HCT116 (cell line): ENCODE measurements at regions not wholly inside any gene's neighbourhood (a gene's known extent, or its start where the extent isn't known, plus 50 kb on each side); places are given as distances from the start of the nearest gene placed in this dataset.

Experiments used
- ATAC-seq: fragments of 200-7000 bp; cut with Tn5 transposase; 2 replicates; pipeline ENCODE4 v1.9.1; 2020; ENCODE audit warnings: mild to moderate bottlenecking, moderate library complexity
- BruUV-seq: library from RNA; stranded (reverse); fragments of 400-500 nt; replicated peaks from 2 replicates; lab custom pipeline; 2021; lab: Mats Ljungman, UMichigan
- CTCF ChIA-PET: fragments of 300-600 bp; sonication (Branson Sonifier 250); formaldehyde crosslinking; loops from one replicate; lab custom pipeline; 2021; ENCODE audit warnings: antibody characterized with exemption; lab: Charles Lee
- POLR2A ChIA-PET: fragments of 300-600, 350-600 bp; sonication (Branson Sonifier 250); formaldehyde crosslinking; loops from one replicate; lab custom pipeline; 2021; ENCODE audit warnings: antibody characterized with exemption; lab: Charles Lee
- RAD21 ChIA-PET, 2 experiments: fragments of 300-600 bp; sonication (Branson Sonifier 250); formaldehyde crosslinking; loops; one replicate each; lab custom pipeline; 2023; ENCODE audit warnings: low total read pairs in 2 of 2; ENCODE audit not compliant: uncharacterized antibody in 2 of 2, unreplicated experiment in 2 of 2, low non-redundant PET in 1 of 2; lab: Charles Lee
- DNase-seq: peaks from one replicate; pipeline ENCODE4 v3.0.0-alpha.2; 2010; ENCODE audit warnings: low read depth, low spot score
- H2AFZ ChIP-seq: fragments of 200-600 bp; shearing (Covaris generic), sonication (generic); 2 replicates; pipeline ENCODE4 v1.6.1; 2017; ENCODE audit warnings: low read depth, mixed run types, mixed read lengths, antibody characterized with exemption, low read length; ENCODE audit not compliant: poor library complexity, severe bottlenecking
- H3K27ac ChIP-seq: 2 replicates; pipeline ENCODE4 v1.5.1; 2012; ENCODE audit warnings: low read depth, low read length
- H3K27me3 ChIP-seq: fragments of 200-600 bp; sonication (generic); 2 replicates; pipeline ENCODE4 v1.6.1; 2016; ENCODE audit warnings: mixed run types, low read length, mixed read lengths; ENCODE audit not compliant: insufficient read depth
- H3K36me3 ChIP-seq, 2 experiments: fragments of 200-500 bp in 1 of 2; fragments of 200-600 bp in 1 of 2; sonication (Bioruptor generic) in 1 of 2; sonication (generic) in 1 of 2; 2 replicates each; pipeline versions ENCODE4 v1.5.1 to v1.6.1; 2014 to 2016; ENCODE audit warnings: low read length in 2 of 2, inconsistent platforms in 1 of 2, mixed read lengths in 1 of 2, mixed run types in 1 of 2; ENCODE audit not compliant: insufficient read depth in 2 of 2, control insufficient read depth in 1 of 2
- H3K4me1 ChIP-seq, 2 experiments: fragments of 200-600 bp in 1 of 2; sonication (generic) in 1 of 2; 2 replicates each; pipeline versions ENCODE4 v1.5.1 to v1.6.1; 2012 to 2017; ENCODE audit warnings: low read length in 2 of 2, inconsistent platforms in 1 of 2, mild to moderate bottlenecking in 1 of 2, mixed read lengths in 1 of 2, mixed run types in 1 of 2, moderate library complexity in 1 of 2; ENCODE audit not compliant: insufficient read depth in 2 of 2, control insufficient read depth in 1 of 2
- H3K4me2 ChIP-seq: fragments of 200-600 bp; sonication (generic); 2 replicates; pipeline ENCODE4 v1.6.1; 2017; ENCODE audit warnings: mixed run types, low read length, mixed read lengths
- H3K4me3 ChIP-seq, 2 experiments: fragments of 200-600 bp in 1 of 2; sonication (generic) in 1 of 2; replicated peaks in 1 of 2; 2 replicates each; pipeline ENCODE4 v1.5.1; 2011 to 2016; ENCODE audit warnings: low read length in 2 of 2, control low read depth in 1 of 2, low read depth in 1 of 2, mild to moderate bottlenecking in 1 of 2, mixed read lengths in 1 of 2, mixed run types in 1 of 2
- H3K79me2 ChIP-seq: fragments of 200-600 bp; sonication (generic); 2 replicates; pipeline ENCODE4 v1.6.1; 2017; ENCODE audit warnings: mild to moderate bottlenecking, mixed run types, low read length, moderate library complexity, mixed read lengths; ENCODE audit not compliant: insufficient read depth
- H3K9ac ChIP-seq: fragments of 200-600 bp; sonication (generic); 2 replicates; pipeline ENCODE4 v1.6.1; 2016; ENCODE audit warnings: low read length, mixed read lengths
- H3K9me2 ChIP-seq: fragments of 200-600 bp; sonication (generic), shearing (Covaris generic); 2 replicates; pipeline ENCODE4 v1.6.1; 2017; ENCODE audit warnings: mixed run types, mild to moderate bottlenecking, moderate library complexity; ENCODE audit not compliant: insufficient read depth
- H3K9me3 ChIP-seq, 2 experiments: fragments of 200-500 bp in 1 of 2; fragments of 200-600 bp in 1 of 2; sonication (Bioruptor generic) in 1 of 2; sonication (generic) in 1 of 2; 2 replicates each; pipeline ENCODE4 v1.6.1; 2014 to 2017; ENCODE audit warnings: low read length in 2 of 2, mixed read lengths in 2 of 2, inconsistent platforms in 1 of 2, low read depth in 1 of 2, mild to moderate bottlenecking in 1 of 2, mixed run types in 1 of 2, moderate library complexity in 1 of 2; ENCODE audit not compliant: control insufficient read depth in 1 of 2, insufficient read depth in 1 of 2
- H4K20me1 ChIP-seq: fragments of 200-600 bp; sonication (generic), shearing (Covaris generic); 2 replicates; pipeline ENCODE4 v1.6.1; 2017; ENCODE audit warnings: mixed run types, mild to moderate bottlenecking, moderate library complexity; ENCODE audit not compliant: insufficient read depth
- ATF3 ChIP-seq: IDR thresholded peaks from 2 replicates; pipeline ENCODE4 v1.6.1; 2012
- CBX3 ChIP-seq: IDR thresholded peaks from 2 replicates; pipeline ENCODE4 v1.6.1; 2012; ENCODE audit warnings: low read depth
- CTCF ChIP-seq, 3 experiments: fragments of 200-600 bp in 1 of 3; sonication (generic) in 1 of 3; IDR thresholded peaks in 2 of 3; conservative IDR thresholded peaks in 1 of 3; 2 replicates each; pipeline ENCODE4 v1.5.1; 2012 to 2017; ENCODE audit warnings: low read depth in 2 of 3, low read length in 2 of 3, antibody characterized with exemption in 1 of 3, borderline replicate concordance in 1 of 3, control low read depth in 1 of 3, mild to moderate bottlenecking in 1 of 3, mixed read lengths in 1 of 3, mixed run types in 1 of 3, moderate library complexity in 1 of 3; ENCODE audit not compliant: insufficient read depth in 1 of 3
- EGR1 ChIP-seq: IDR thresholded peaks from 2 replicates; pipeline ENCODE4 v1.6.1; 2012; ENCODE audit warnings: low read depth
- ELF1 ChIP-seq: IDR thresholded peaks from 2 replicates; pipeline ENCODE4 v1.6.1; 2012; ENCODE audit warnings: low read depth, borderline replicate concordance
- POLR2A ChIP-seq: IDR thresholded peaks from 2 replicates; pipeline ENCODE4 v1.7.0; 2011; ENCODE audit warnings: borderline replicate concordance; ENCODE audit not compliant: insufficient read depth, insufficient read length; ENCODE audit errors: extremely low read depth
- POLR2AphosphoS5 ChIP-seq: IDR thresholded peaks from 2 replicates; pipeline ENCODE4 v1.6.1; 2011; ENCODE audit warnings: mild to moderate bottlenecking, low read depth, low read length, moderate library complexity
- RAD21 ChIP-seq: IDR thresholded peaks from 2 replicates; pipeline ENCODE4 v1.6.1; 2012; ENCODE audit warnings: low read depth, mild to moderate bottlenecking
- SRF ChIP-seq: IDR thresholded peaks from 2 replicates; pipeline ENCODE4 v1.6.1; 2012; ENCODE audit warnings: low read depth
- intact Hi-C: fragments of 100-400 bp; cut with micrococcal nuclease; formaldehyde crosslinking; loops from 2 replicates; pipeline ENCODE4 v1.10.0; 2022
- TF ChIP-seq, protein P1 (sequence below): IDR thresholded peaks from 2 replicates; pipeline ENCODE4 v1.6.1; 2012

GRCh38 chr13:83613524-83613923 lies 268.8 kb downstream of the SLITRK1 start:
- Histone ChIP-seq H3K27me3 (no peaks in the 10 kb centered on the region), H3K9me2 (no peaks in the 10 kb centered on the region), H2AFZ (no peak overlapping the region), H3K4me1 (peaks cover 0 to 3% of the 10 kb centered on the region in 2 experiments; a peak in 1 of 4 replicates), H3K79me2 (no peaks in the 10 kb centered on the region), H3K9ac (no peak overlapping the region), H3K27ac (no peak overlapping the region), H3K9me3 (peaks cover 0 to 7% of the 10 kb centered on the region in 2 experiments; a peak in 2 of 4 replicates), H3K36me3 (no peaks in the 10 kb centered on the region), H4K20me1 (no peaks in the 10 kb centered on the region), H3K4me2 (no peak overlapping the region), H3K4me3 (no peak overlapping the region)
- intact Hi-C loops = no loop called here
- RAD21 ChIA-PET = no interaction called here
- no peak for DNase-seq
- TF ChIP-seq CTCF (IDR thresholded peaks at IDR 0.05 in 2 of 3, conservative IDR thresholded peaks at IDR 0.05 in 1 of 3; ENCODE audit: borderline replicate concordance in 1 of 3, insufficient read depth in 1 of 3, low read depth in 2 of 3, low read length in 2 of 3) = no peak
- TF ChIP-seq, protein P1, sequence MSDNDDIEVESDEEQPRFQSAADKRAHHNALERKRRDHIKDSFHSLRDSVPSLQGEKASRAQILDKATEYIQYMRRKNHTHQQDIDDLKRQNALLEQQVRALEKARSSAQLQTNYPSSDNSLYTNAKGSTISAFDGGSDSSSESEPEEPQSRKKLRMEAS = no peak
- TF ChIP-seq POLR2A = no peak
- TF ChIP-seq RAD21 = no peak
- no peak for TF ChIP-seq EGR1
- no peak for TF ChIP-seq SRF
- CTCF ChIA-PET = no interaction called here
- POLR2A ChIA-PET = no interaction called here
- BruUV-seq = no TSS peak
- no peak for ATAC-seq

- ChIA-PET RAD21 (no interaction called here), POLR2A (no interaction called here), CTCF (no interaction called here)
- Histone ChIP-seq H3K9me3 (0 out of 4 replicates have a peak, but pooled peaks cover 0 to 3% of the 10 kb centered on the region in 2 experiments), H3K36me3 (no peaks in the 10 kb centered on the region), H3K27me3 (no peaks in the 10 kb centered on the region), H3K9ac (no peak overlapping the region), H2AFZ (no peak overlapping the region), H3K9me2 (no peaks in the 10 kb centered on the region), H4K20me1 (no peaks in the 10 kb centered on the region), H3K27ac (no peak overlapping the region), H3K4me3 (no peak overlapping the region), H3K4me2 (no peak overlapping the region), H3K4me1 (no peaks in the 10 kb centered on the region), H3K79me2 (no peaks in the 10 kb centered on the region)
- BruUV-seq = no TSS peak
- intact Hi-C loops = no loop called here
- DNase-seq (no peak), ATAC-seq (no peak)
- no peak for TF ChIP-seq CBX3
- no peak for TF ChIP-seq ELF1
- no peak for TF ChIP-seq POLR2AphosphoS5
- TF ChIP-seq ATF3 = no peak
- no peak for TF ChIP-seq CTCF (IDR thresholded peaks at IDR 0.05 in 2 of 3, conservative IDR thresholded peaks at IDR 0.05 in 1 of 3; ENCODE audit: borderline replicate concordance in 1 of 3, insufficient read depth in 1 of 3, low read depth in 2 of 3, low read length in 2 of 3)
- TF ChIP-seq POLR2A = no peak
Measured at GRCh38 chr13:83601539-83601938, 280.7 kb downstream of the SLITRK1 start.
